OCI-LY1 (cell line): ENCODE measurements at regions not wholly inside any gene's neighbourhood (a gene's known extent, or its start where the extent isn't known, plus 50 kb on each side); places are given as distances from the start of the nearest gene placed in this dataset.

Experiments
- H2AFZ ChIP-seq: fragments of 200-600 bp; sonication (generic), shearing (Covaris generic); 2 replicates; pipeline ENCODE4 v1.6.0; 2014; ENCODE audit warnings: antibody characterized with exemption, mild to moderate bottlenecking, low read length
- H3F3A ChIP-seq: fragments of 200-600 bp; sonication (generic), shearing (Covaris generic); 2 replicates; pipeline ENCODE4 v1.6.0; 2014; ENCODE audit warnings: mild to moderate bottlenecking, antibody characterized with exemption, low read length, moderate library complexity; ENCODE audit not compliant: insufficient read depth
- H3K27ac ChIP-seq: fragments of 200-600 bp; sonication (generic); 2 replicates; pipeline ENCODE4 v1.5.1; 2014; ENCODE audit warnings: low read length, mixed run types, mild to moderate bottlenecking, low read depth; ENCODE audit not compliant: poor library complexity, severe bottlenecking
- H3K27me3 ChIP-seq: fragments of 200-600 bp; sonication (generic); 2 replicates; pipeline ENCODE4 v1.6.0; 2014; ENCODE audit warnings: antibody characterized with exemption, mild to moderate bottlenecking, low read length, moderate library complexity; ENCODE audit not compliant: insufficient read depth
- H3K36me3 ChIP-seq: fragments of 200-600 bp; sonication (generic); 2 replicates; pipeline ENCODE4 v1.6.1; 2014; ENCODE audit warnings: mild to moderate bottlenecking, antibody characterized with exemption, low read length, moderate library complexity, mixed read lengths; ENCODE audit not compliant: insufficient read depth
- H3K4me1 ChIP-seq: fragments of 200-600 bp; sonication (generic); 2 replicates; pipeline ENCODE4 v1.5.1; 2014; ENCODE audit warnings: mild to moderate bottlenecking, low read length, moderate library complexity; ENCODE audit not compliant: insufficient read depth, severe bottlenecking
- H3K4me2 ChIP-seq: fragments of 200-600 bp; sonication (generic), shearing (Covaris generic); 2 replicates; pipeline ENCODE4 v1.6.1; 2014; ENCODE audit warnings: low read length
- H3K4me3 ChIP-seq: fragments of 200-600 bp; sonication (generic); 2 replicates; pipeline ENCODE4 v1.5.1; 2014; ENCODE audit warnings: low read length, low read depth, mild to moderate bottlenecking, mixed read lengths; ENCODE audit not compliant: poor library complexity, severe bottlenecking
- H3K79me2 ChIP-seq: fragments of 200-600 bp; shearing (Covaris generic); 2 replicates; pipeline ENCODE4 v1.6.1; 2016; ENCODE audit warnings: mixed run types, low read length, mixed read lengths; ENCODE audit not compliant: insufficient read depth
- H3K9ac ChIP-seq: fragments of 200-600 bp; sonication (generic), shearing (Covaris generic); 2 replicates; pipeline ENCODE4 v1.6.1; 2014; ENCODE audit warnings: mild to moderate bottlenecking, low read length, mixed read lengths
- H3K9me2 ChIP-seq: fragments of 200-600 bp; sonication (generic), shearing (Covaris generic); 2 replicates; pipeline ENCODE4 v1.6.1; 2014; ENCODE audit warnings: low read depth, mild to moderate bottlenecking, low read length, mixed read lengths
- H3K9me3 ChIP-seq: fragments of 200-600 bp; shearing (Covaris generic); 2 replicates; pipeline ENCODE4 v1.6.1; 2014; ENCODE audit warnings: low read length, mixed read lengths
- H4K20me1 ChIP-seq: fragments of 200-600 bp; sonication (generic), shearing (Covaris generic); 2 replicates; pipeline ENCODE4 v1.6.0; 2016; ENCODE audit warnings: mild to moderate bottlenecking, low read length; ENCODE audit not compliant: insufficient read depth
- CTCF ChIP-seq: fragments of 200-600 bp; sonication (generic), shearing (Covaris generic); IDR thresholded peaks from 2 replicates; pipeline ENCODE4 v1.5.1; 2017; ENCODE audit warnings: mild to moderate bottlenecking, antibody characterized with exemption, low read length, moderate library complexity, mixed read lengths
- EZH2 ChIP-seq: fragments of 200-600 bp; sonication (generic), shearing (Covaris generic); IDR thresholded peaks from 2 replicates; pipeline ENCODE4 v1.8.0; 2017; ENCODE audit warnings: borderline replicate concordance, mixed run types, mild to moderate bottlenecking, antibody characterized with exemption, low read length, moderate library complexity, mixed read lengths

- Histone ChIP-seq H3K9ac (no peak overlapping the region), H3F3A (no peaks in the 10 kb centered on the region), H3K36me3 (no peaks in the 10 kb centered on the region), H3K9me2 (no peaks in the 10 kb centered on the region), H3K27me3 (no peaks in the 10 kb centered on the region), H3K79me2 (no peaks in the 10 kb centered on the region), H3K27ac (no peak overlapping the region), H3K9me3 (no peaks in the 10 kb centered on the region), H4K20me1 (no peaks in the 10 kb centered on the region), H3K4me1 (no peaks in the 10 kb centered on the region), H3K4me2 (no peak overlapping the region), H2AFZ (no peak overlapping the region), H3K4me3 (no peak overlapping the region)
- no peak for TF ChIP-seq EZH2
- TF ChIP-seq CTCF, result no peak
Measured at GRCh38 chr21:16873176-16873575, 639.7 kb upstream of the CXADR start.

DNA sequence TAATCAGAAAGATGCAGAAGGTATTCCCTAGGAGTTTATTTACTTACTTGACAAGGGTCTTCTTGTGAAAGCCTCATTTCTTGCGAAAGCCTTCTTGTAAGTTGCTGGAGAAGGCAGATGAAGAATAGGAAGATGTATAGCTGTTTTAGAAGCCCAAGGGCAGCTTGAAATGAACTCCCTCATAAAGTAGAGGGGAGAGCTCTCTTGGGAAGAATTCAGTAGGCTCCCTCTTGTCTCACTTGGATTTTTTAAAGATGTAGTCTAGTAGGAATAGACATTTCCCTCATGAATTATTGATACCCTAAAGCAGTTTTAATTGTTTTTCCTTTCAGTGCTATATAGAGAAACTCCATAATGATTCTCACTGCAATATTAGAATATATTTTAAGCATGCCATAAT lies 639.2 kb upstream of the CXADR start:
- no peaks in the 10 kb centered on the region for H3K9me2 ChIP-seq

GRCh38 chr21:16879479-16879878 lies 633.4 kb upstream of the CXADR start:
- Histone ChIP-seq H3K4me3 (no peak overlapping the region), H3K4me1 (no peaks in the 10 kb centered on the region), H3K9ac (no peak overlapping the region), H3K4me2 (no peak overlapping the region), H2AFZ (no peak overlapping the region), H4K20me1 (no peaks in the 10 kb centered on the region), H3K36me3 (no peaks in the 10 kb centered on the region), H3K9me3 (no peaks in the 10 kb centered on the region), H3K27ac (no peak overlapping the region), H3K27me3 (no peaks in the 10 kb centered on the region), H3F3A (no peaks in the 10 kb centered on the region), H3K79me2 (no peaks in the 10 kb centered on the region), H3K9me2 (no peaks in the 10 kb centered on the region)
- TF ChIP-seq CTCF, result no peak
- no peak for TF ChIP-seq EZH2

More for the DNA sequence above, 639.2 kb upstream of the CXADR start:
- Histone ChIP-seq H3K36me3 (no peaks in the 10 kb centered on the region), H3K27me3 (no peaks in the 10 kb centered on the region), H3K27ac (no peak overlapping the region), H3K79me2 (no peaks in the 10 kb centered on the region), H3K4me1 (no peaks in the 10 kb centered on the region), H3K4me3 (no peak overlapping the region), H3K9me3 (no peaks in the 10 kb centered on the region), H3K4me2 (no peak overlapping the region), H3F3A (no peaks in the 10 kb centered on the region), H4K20me1 (no peaks in the 10 kb centered on the region), H3K9ac (no peak overlapping the region), H2AFZ (no peak overlapping the region)
- no peak for TF ChIP-seq EZH2
- no peak for TF ChIP-seq CTCF
